ENCODE measurements at regions not wholly inside any gene's neighbourhood (a gene's known extent, or its start where the extent isn't known, plus 50 kb on each side); places are given as distances from the start of the nearest gene placed in this dataset.

- TF ChIP-seq, protein P1, sequence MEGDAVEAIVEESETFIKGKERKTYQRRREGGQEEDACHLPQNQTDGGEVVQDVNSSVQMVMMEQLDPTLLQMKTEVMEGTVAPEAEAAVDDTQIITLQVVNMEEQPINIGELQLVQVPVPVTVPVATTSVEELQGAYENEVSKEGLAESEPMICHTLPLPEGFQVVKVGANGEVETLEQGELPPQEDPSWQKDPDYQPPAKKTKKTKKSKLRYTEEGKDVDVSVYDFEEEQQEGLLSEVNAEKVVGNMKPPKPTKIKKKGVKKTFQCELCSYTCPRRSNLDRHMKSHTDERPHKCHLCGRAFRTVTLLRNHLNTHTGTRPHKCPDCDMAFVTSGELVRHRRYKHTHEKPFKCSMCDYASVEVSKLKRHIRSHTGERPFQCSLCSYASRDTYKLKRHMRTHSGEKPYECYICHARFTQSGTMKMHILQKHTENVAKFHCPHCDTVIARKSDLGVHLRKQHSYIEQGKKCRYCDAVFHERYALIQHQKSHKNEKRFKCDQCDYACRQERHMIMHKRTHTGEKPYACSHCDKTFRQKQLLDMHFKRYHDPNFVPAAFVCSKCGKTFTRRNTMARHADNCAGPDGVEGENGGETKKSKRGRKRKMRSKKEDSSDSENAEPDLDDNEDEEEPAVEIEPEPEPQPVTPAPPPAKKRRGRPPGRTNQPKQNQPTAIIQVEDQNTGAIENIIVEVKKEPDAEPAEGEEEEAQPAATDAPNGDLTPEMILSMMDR (IDR thresholded peaks at IDR 0.05) = no peak
- no peak for TF ChIP-seq POLR2A (IDR thresholded peaks at IDR 0.05)
- DNase-seq = no peak
- no peak for ATAC-seq
- Histone ChIP-seq H3K27ac (no peak overlapping the region), H3K4me3 (no peak overlapping the region), H3K4me1 (no peaks in the 10 kb centered on the region), H3K27me3 (no peaks in the 10 kb centered on the region), H3K36me3 (replicated peaks in 1 of 2; ENCODE audit: insufficient read depth in 1 of 2, low read depth in 2 of 2) (no peaks in the 10 kb centered on the region), H3K9me3 (no peaks in the 10 kb centered on the region)
- intact Hi-C loops (cut with DNase I) = no loop called here
- WGBS, 2 donors = 73 to 77% methylated on average over 4 of the region's 4 CpGs
Observed at GRCh38 chr7:25677595-25677994, 449.3 kb upstream of the NPVF start.

DNA sequence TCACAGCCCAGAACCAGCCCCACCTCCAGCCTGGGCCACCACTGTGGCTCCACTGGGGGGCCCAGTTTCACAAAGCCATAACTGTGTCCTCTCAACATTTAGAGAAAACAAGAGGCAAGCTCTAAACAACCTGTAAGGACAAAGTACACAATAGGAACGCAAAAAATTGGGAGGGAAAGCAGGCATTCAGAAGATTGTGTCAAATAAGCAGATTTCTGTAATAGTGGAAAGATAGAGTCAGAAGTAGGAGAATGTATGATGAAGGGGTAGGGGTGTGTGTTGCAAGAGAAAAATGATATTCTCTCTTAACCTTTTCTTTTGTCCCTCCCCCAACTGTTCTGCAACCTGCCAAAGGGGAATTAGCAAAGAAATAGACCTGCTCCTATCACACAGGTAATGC lies 449.9 kb upstream of the NPVF start:
- Histone ChIP-seq H3K4me3 (no peak overlapping the region), H3K4me1 (no peaks in the 10 kb centered on the region), H3K27ac (no peak overlapping the region), H3K9me3 (no peaks in the 10 kb centered on the region), H3K36me3 (replicated peaks in 1 of 2; ENCODE audit: insufficient read depth in 1 of 2, low read depth in 2 of 2) (no peaks in the 10 kb centered on the region), H3K27me3 (no peaks in the 10 kb centered on the region)
- 100% methylated on average over 1 of the region's 1 CpG for WGBS, 2 donors
- no peak for DNase-seq
- no peak for ATAC-seq
- no peak for TF ChIP-seq POLR2A (IDR thresholded peaks at IDR 0.05)
- TF ChIP-seq, protein P1 (IDR thresholded peaks at IDR 0.05) = no peak
- intact Hi-C loops (cut with DNase I) = no loop called here

DNA sequence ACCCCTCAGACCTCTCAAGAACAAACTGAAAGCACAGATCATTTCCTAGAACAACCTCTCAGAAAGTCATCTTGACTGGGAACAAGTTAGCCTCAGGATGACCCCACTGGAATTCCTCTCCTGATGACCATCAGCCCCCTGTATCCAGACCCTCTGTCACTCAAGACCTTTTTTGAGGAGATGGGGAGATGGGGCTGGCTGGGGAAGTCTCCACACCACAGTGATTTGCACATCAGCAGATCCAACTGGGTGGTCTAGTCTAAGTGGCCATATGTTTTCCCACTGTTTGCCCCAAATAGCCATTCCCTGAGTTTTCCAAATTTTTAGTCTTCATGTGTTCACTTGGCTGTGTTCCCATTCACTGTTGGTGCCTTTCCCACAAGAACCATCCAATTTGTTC lies 452.4 kb upstream of the NPVF start:
- Histone ChIP-seq H3K27me3 (no peaks in the 10 kb centered on the region), H3K36me3 (replicated peaks in 1 of 2; ENCODE audit: insufficient read depth in 1 of 2, low read depth in 2 of 2) (no peaks in the 10 kb centered on the region), H3K4me1 (no peaks in the 10 kb centered on the region), H3K9me3 (no peaks in the 10 kb centered on the region), H3K4me3 (no peak overlapping the region), H3K27ac (no peak overlapping the region)
- TF ChIP-seq, protein P1 (IDR thresholded peaks at IDR 0.05) = no peak
- no peak for TF ChIP-seq POLR2A (IDR thresholded peaks at IDR 0.05)
- no peak for DNase-seq
- ATAC-seq = no peak
- intact Hi-C loops (cut with DNase I) = no loop called here

GRCh38 chr7:25684360-25684759 lies 456.1 kb upstream of the NPVF start:
- H3K27ac ChIP-seq = no peak overlapping the region
- H3K27me3 ChIP-seq = no peaks in the 10 kb centered on the region
- WGBS, 2 donors = 64 to 69% methylated on average over 4 of the region's 4 CpGs
- no peaks in the 10 kb centered on the region for H3K9me3 ChIP-seq
- no peaks in the 10 kb centered on the region for H3K4me1 ChIP-seq
- no peaks in the 10 kb centered on the region for H3K36me3 ChIP-seq (replicated peaks in 1 of 2; ENCODE audit: insufficient read depth in 1 of 2, low read depth in 2 of 2)
- no peak overlapping the region for H3K4me3 ChIP-seq
- intact Hi-C loops (cut with DNase I) = no loop called here
- TF ChIP-seq, protein P1 (IDR thresholded peaks at IDR 0.05) = no peak
- TF ChIP-seq POLR2A (IDR thresholded peaks at IDR 0.05) = no peak
- ATAC-seq (no peak), DNase-seq (no peak)

DNA sequence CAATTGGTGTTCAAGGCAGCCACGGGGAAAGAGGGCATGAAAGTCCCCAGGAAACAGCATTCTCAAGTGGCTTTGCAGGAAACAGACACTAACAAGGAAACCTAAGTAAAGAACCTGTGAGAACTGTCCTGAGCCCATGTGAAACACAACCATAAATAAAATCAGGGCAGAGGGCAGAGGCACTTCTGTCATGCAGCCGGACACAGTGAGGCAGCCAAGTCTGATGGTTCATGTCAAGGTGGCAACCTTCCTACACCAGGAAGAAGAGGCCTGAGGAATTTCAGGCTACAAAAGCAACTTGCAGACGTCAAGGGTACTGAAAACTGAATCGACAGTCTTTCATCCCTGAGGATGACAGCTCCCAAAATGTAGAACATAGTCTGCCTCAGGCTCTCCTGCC lies 458.2 kb upstream of the NPVF start:
- Histone ChIP-seq H3K4me3 (no peak overlapping the region), H3K27ac (no peak overlapping the region), H3K4me1 (no peaks in the 10 kb centered on the region), H3K9me3 (no peaks in the 10 kb centered on the region), H3K27me3 (no peaks in the 10 kb centered on the region), H3K36me3 (replicated peaks in 1 of 2; ENCODE audit: insufficient read depth in 1 of 2, low read depth in 2 of 2) (no peaks in the 10 kb centered on the region)
- TF ChIP-seq POLR2A (IDR thresholded peaks at IDR 0.05) = no peak
- TF ChIP-seq, protein P1 (IDR thresholded peaks at IDR 0.05) = no peak
- no peak for ATAC-seq
- intact Hi-C loops (cut with DNase I) = no loop called here
- DNase-seq = no peak
- WGBS, 2 donors = 63 to 71% methylated on average over 4 of the region's 4 CpGs
